ENCODE measurements at regions not wholly inside any gene's neighbourhood (a gene's known extent, or its start where the extent isn't known, plus 50 kb on each side); places are given as distances from the start of the nearest gene placed in this dataset.

- no peaks in the 10 kb centered on the region for H3K27me3 ChIP-seq
- no peak overlapping the region for H3K4me3 ChIP-seq
- H3K4me1 ChIP-seq = no peaks in the 10 kb centered on the region
- DNase-seq (ENCODE audit: low spot score in 2 of 2) = no peak
- TF ChIP-seq EP300 (IDR thresholded peaks at IDR 0.05) (no peak), POLR2A (IDR thresholded peaks at IDR 0.05) (no peak), CTCF (IDR thresholded peaks at IDR 0.05) (no peak), POLR2AphosphoS5 (IDR thresholded peaks at IDR 0.05) (no peak)
- H3K27ac ChIP-seq = no peak overlapping the region
- no peaks in the 10 kb centered on the region for H3K9me3 ChIP-seq
- H3K36me3 ChIP-seq = no peaks in the 10 kb centered on the region
- 82% methylated on average over 1 of the region's 1 CpG for WGBS
These were observed 1601.9 kb downstream of the REEP3 start for GRCh38 chr10:65123120-65123519.

DNA sequence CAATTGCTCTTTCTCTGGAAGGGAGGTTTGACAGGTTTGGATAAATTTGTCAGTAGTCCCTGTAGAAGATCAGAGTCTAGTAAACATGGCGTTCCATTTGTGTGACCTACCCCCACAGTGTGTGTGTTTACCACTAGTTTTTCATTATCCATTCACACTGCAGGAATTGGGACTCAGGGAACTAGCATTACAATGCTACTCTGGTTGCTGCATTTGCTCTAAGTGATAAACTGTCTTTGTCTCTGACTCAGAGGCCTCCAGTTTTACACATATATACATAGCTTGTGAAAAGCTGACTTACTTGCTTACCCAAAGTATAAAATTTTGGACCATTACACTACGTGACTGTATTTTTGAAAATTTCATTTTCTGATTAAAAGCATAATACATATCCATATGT, 1604.0 kb downstream of the REEP3 start:
- Histone ChIP-seq H3K27ac (no peak overlapping the region), H3K36me3 (no peaks in the 10 kb centered on the region), H3K4me3 (no peak overlapping the region), H3K4me1 (no peaks in the 10 kb centered on the region), H3K9me3 (no peaks in the 10 kb centered on the region), H3K27me3 (no peaks in the 10 kb centered on the region)
- 80% methylated on average over 2 of the region's 2 CpGs for WGBS
- DNase-seq (ENCODE audit: low spot score in 2 of 2) = no peak
- no peak for TF ChIP-seq CTCF (IDR thresholded peaks at IDR 0.05)
- no peak for TF ChIP-seq POLR2A (IDR thresholded peaks at IDR 0.05)
- no peak for TF ChIP-seq POLR2AphosphoS5 (IDR thresholded peaks at IDR 0.05)
- TF ChIP-seq EP300 (IDR thresholded peaks at IDR 0.05) = no peak

GRCh38 chr10:65126288-65126687, 1605.1 kb downstream of the REEP3 start:
- Histone ChIP-seq H3K27me3 (no peaks in the 10 kb centered on the region), H3K4me1 (no peaks in the 10 kb centered on the region), H3K4me3 (no peak overlapping the region), H3K27ac (no peak overlapping the region), H3K36me3 (no peaks in the 10 kb centered on the region), H3K9me3 (no peaks in the 10 kb centered on the region)
- TF ChIP-seq POLR2AphosphoS5 (IDR thresholded peaks at IDR 0.05) = no peak
- TF ChIP-seq EP300 (IDR thresholded peaks at IDR 0.05) = no peak
- TF ChIP-seq CTCF (IDR thresholded peaks at IDR 0.05) = no peak
- no peak for TF ChIP-seq POLR2A (IDR thresholded peaks at IDR 0.05)
- DNase-seq (ENCODE audit: low spot score in 2 of 2) = no peak
- WGBS = 90% methylated on average over 1 of the region's 1 CpG

GRCh38 chr10:65128277-65128676, 1607.1 kb downstream of the REEP3 start:
- Histone ChIP-seq H3K4me1 (no peaks in the 10 kb centered on the region), H3K9me3 (no peaks in the 10 kb centered on the region), H3K27ac (no peak overlapping the region), H3K4me3 (no peak overlapping the region), H3K36me3 (no peaks in the 10 kb centered on the region), H3K27me3 (no peaks in the 10 kb centered on the region)
- DNase-seq (ENCODE audit: low spot score in 2 of 2) = no peak
- no peak for TF ChIP-seq POLR2AphosphoS5 (IDR thresholded peaks at IDR 0.05)
- no peak for TF ChIP-seq POLR2A (IDR thresholded peaks at IDR 0.05)
- TF ChIP-seq CTCF (IDR thresholded peaks at IDR 0.05) = no peak
- no peak for TF ChIP-seq EP300 (IDR thresholded peaks at IDR 0.05)
- 66% methylated on average over 2 of the region's 2 CpGs for WGBS

DNA sequence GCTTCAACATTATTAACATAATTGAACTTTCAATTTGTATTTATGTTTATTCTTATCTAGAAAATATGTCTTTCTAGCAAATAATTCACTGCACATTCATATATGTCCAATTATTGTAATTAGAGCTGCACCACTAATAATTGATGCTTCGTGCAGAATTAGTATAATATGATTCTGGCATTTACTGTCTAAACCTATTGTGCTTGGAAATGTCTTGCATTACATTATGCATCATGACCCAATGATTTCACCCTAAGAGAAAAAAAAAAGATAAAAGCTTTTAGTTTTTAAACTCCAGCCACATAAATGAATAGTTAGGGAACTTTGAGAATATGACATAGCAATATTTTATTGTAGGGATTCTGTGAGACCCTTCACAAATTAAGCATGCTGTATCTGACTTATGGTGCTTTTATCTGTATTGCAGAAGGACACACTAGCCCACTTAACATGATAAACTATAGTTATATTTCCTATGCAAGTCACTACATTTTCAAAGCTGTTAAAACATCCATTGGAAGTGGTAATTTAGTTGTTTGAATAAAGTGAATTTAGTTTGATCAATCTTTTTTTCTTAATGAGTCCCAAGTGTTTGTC, 1609.1 kb downstream of the REEP3 start:
- no peaks in the 10 kb centered on the region for H3K36me3 ChIP-seq
- no peak overlapping the region for H3K4me3 ChIP-seq
- H3K27ac ChIP-seq = no peak overlapping the region
- H3K4me1 ChIP-seq = no peaks in the 10 kb centered on the region
- 51% methylated on average over 1 of the region's 1 CpG for WGBS
- H3K27me3 ChIP-seq = no peaks in the 10 kb centered on the region
- DNase-seq (ENCODE audit: low spot score in 2 of 2) = no peak
- TF ChIP-seq POLR2AphosphoS5 (IDR thresholded peaks at IDR 0.05) (no peak), POLR2A (IDR thresholded peaks at IDR 0.05) (no peak), CTCF (IDR thresholded peaks at IDR 0.05) (no peak)
- H3K9me3 ChIP-seq = no peaks in the 10 kb centered on the region
